Lower leg skin (tissue), 4 donors: ENCODE measurements at regions not wholly inside any gene's neighbourhood (a gene's known extent, or its start where the extent isn't known, plus 50 kb on each side); places are given as distances from the start of the nearest gene placed in this dataset.

Experiments used
- DNase-seq, 2 donors: peaks; one replicate each; pipeline ENCODE4 v3.0.0-alpha.2; 2019; ENCODE audit warnings: low spot score in 2 of 2
- H3K4me3 ChIP-seq: fragments of 200-600 bp; sonication (generic); 2 replicates; pipeline ENCODE4 v1.5.1; 2017; ENCODE audit warnings: mild to moderate bottlenecking, low read depth; ENCODE audit not compliant: poor library complexity, severe bottlenecking
- CTCF ChIP-seq, 3 donors: fragments of 450-650 bp; IDR thresholded peaks; one replicate each; pipeline ENCODE4 v1.5.1; 2016; ENCODE audit warnings: antibody characterized with exemption in 3 of 3, mild to moderate bottlenecking in 3 of 3, moderate library complexity in 2 of 3
- POLR2A ChIP-seq, 2 donors: fragments of 450-650 bp; IDR thresholded peaks; one replicate each; pipeline ENCODE4 v1.6.1; 2016 to 2017; ENCODE audit warnings: antibody characterized with exemption in 2 of 2, mild to moderate bottlenecking in 1 of 2, moderate library complexity in 1 of 2
- WGBS, 2 donors: methylation state at CpG; one replicate each; pipeline ENCODE4 v1.1.5; 2018; 5-methylcytosine and 5-hydroxymethylcytosine counted together
- intact Hi-C: fragments of 100-400 bp; cut with DNase I; formaldehyde crosslinking; loops from one replicate; pipeline ENCODE4 v1.15.0; 2023; ENCODE audit warnings: low total_unique reads

GRCh38 chr12:75921622-75922289 lies 109.8 kb downstream of the PHLDA1 start:
- intact Hi-C loops = no loop called here
- WGBS, 2 donors = 83 to 84% methylated on average over 9 of the region's 9 CpGs
- no peak overlapping the region for H3K4me3 ChIP-seq
- TF ChIP-seq CTCF (IDR thresholded peaks at IDR 0.05) (no peak), POLR2A (IDR thresholded peaks at IDR 0.05) (no peak)
- DNase-seq = no peak

- DNase-seq = no peak
- no peak overlapping the region for H3K4me3 ChIP-seq
- TF ChIP-seq CTCF (IDR thresholded peaks at IDR 0.05) = no peak
- TF ChIP-seq POLR2A (IDR thresholded peaks at IDR 0.05) = no peak
- WGBS, 2 donors = 89 to 91% methylated on average over 2 of the region's 2 CpGs
- intact Hi-C loops = no loop called here
Observed at GRCh38 chr12:75917715-75918114, 113.9 kb downstream of the PHLDA1 start.

GRCh38 chr12:75917083-75917482 lies 114.5 kb downstream of the PHLDA1 start:
- intact Hi-C loops = no loop called here
- no peak for DNase-seq
- TF ChIP-seq POLR2A (IDR thresholded peaks at IDR 0.05) (no peak), CTCF (IDR thresholded peaks at IDR 0.05) (no peak)
- H3K4me3 ChIP-seq = no peak overlapping the region

GRCh38 chr12:75913502-75914351 lies 117.8 kb downstream of the PHLDA1 start:
- no peak for TF ChIP-seq CTCF (IDR thresholded peaks at IDR 0.05)
- TF ChIP-seq POLR2A (IDR thresholded peaks at IDR 0.05) = no peak
- intact Hi-C loops = no loop called here
- H3K4me3 ChIP-seq = no peak overlapping the region
- WGBS, 2 donors = 84 to 89% methylated on average over 5 of the region's 5 CpGs
- no peak for DNase-seq

- H3K4me3 ChIP-seq = no peak overlapping the region
- intact Hi-C loops = no loop called here
- WGBS, 2 donors = 64 to 66% methylated on average over 7 of the region's 7 CpGs
- DNase-seq = no peak
- TF ChIP-seq CTCF (IDR thresholded peaks at IDR 0.05) = no peak
- TF ChIP-seq POLR2A (IDR thresholded peaks at IDR 0.05) = no peak
Observed at GRCh38 chr12:75909714-75910656, 121.6 kb downstream of the PHLDA1 start.
